NOMO-1 treated with DMSO at 0.1 percent for 48 hours (cell line): ENCODE measurements at regions not wholly inside any gene's neighbourhood (a gene's known extent, or its start where the extent isn't known, plus 50 kb on each side); places are given as distances from the start of the nearest gene placed in this dataset.
A peak's percentile ranks its signal among the peaks of the same experiment; 100 is the strongest.
"Not testable (repeated sequence)": the region's sequence is repeated elsewhere in the genome, so short reads cannot be mapped to it uniquely, and the experiment has no call there.

ENCODE experiments used
- DNase-seq: peaks from one replicate; lab custom pipeline; 2025; ENCODE audit not compliant: unreplicated experiment; lab: John Stamatoyannopoulos, UW

GRCh38 chr7:142571581-142571980 lies 177.7 kb upstream of the PRSS1 start:
- DNase-seq, result no peak

- DNase-seq, result no peak
Observed at GRCh38 chr7:142569851-142570250, 179.4 kb upstream of the PRSS1 start.

- peak; percentile 17 for DNase-seq
Observed at GRCh38 chr7:142568435-142569097, 180.7 kb upstream of the PRSS1 start.

GRCh38 chr7:142567201-142568075 lies 181.8 kb upstream of the PRSS1 start:
- no peak for DNase-seq

GRCh38 chr7:142566271-142566670 lies 183.0 kb upstream of the PRSS1 start:
- no peak for DNase-seq

GRCh38 chr7:142564125-142564524 lies 185.1 kb upstream of the PRSS1 start:
- not testable (repeated sequence) for DNase-seq

- DNase-seq, result no peak
Observed at GRCh38 chr7:142563470-142563869, 185.8 kb upstream of the PRSS1 start.

GRCh38 chr7:142562688-142563087 lies 186.6 kb upstream of the PRSS1 start:
- DNase-seq, result no peak

- DNase-seq, result not testable (repeated sequence)
Observed at GRCh38 chr7:142561396-142561795, 187.9 kb upstream of the PRSS1 start.

- DNase-seq, result not testable (repeated sequence)
Observed at GRCh38 chr7:142560770-142561169, 188.5 kb upstream of the PRSS1 start.

- DNase-seq, result no peak
Observed at GRCh38 chr7:142560166-142560565, 189.1 kb upstream of the PRSS1 start.

- no peak for DNase-seq
Observed at GRCh38 chr7:142557971-142558582, 191.2 kb upstream of the PRSS1 start.

GRCh38 chr7:142556740-142557139 lies 192.5 kb upstream of the PRSS1 start:
- peak; percentile 7 for DNase-seq

- DNase-seq, result no peak
Observed at GRCh38 chr7:142554560-142555532, 194.4 kb upstream of the PRSS1 start.

- no peak for DNase-seq
Observed at GRCh38 chr7:142553216-142553615, 196.1 kb upstream of the PRSS1 start.

- no peak for DNase-seq
Observed at GRCh38 chr7:142548978-142549377, 200.3 kb upstream of the PRSS1 start.

- DNase-seq, result no peak
Observed at GRCh38 chr7:142546452-142546851, 202.8 kb upstream of the PRSS1 start.

GRCh38 chr7:142542942-142543341 lies 206.3 kb upstream of the PRSS1 start:
- no peak for DNase-seq

- no peak for DNase-seq
Observed at GRCh38 chr7:142542105-142542504, 207.2 kb upstream of the PRSS1 start.

GRCh38 chr7:142540371-142540770 lies 208.9 kb upstream of the PRSS1 start:
- DNase-seq, result no peak

- no peak for DNase-seq
Observed at GRCh38 chr7:142539901-142540300, 209.4 kb upstream of the PRSS1 start.
